OCI-LY1 (cell line): ENCODE measurements at regions not wholly inside any gene's neighbourhood (a gene's known extent, or its start where the extent isn't known, plus 50 kb on each side); places are given as distances from the start of the nearest gene placed in this dataset.

ENCODE experiments used
- CTCF ChIP-seq: fragments of 200-600 bp; sonication (generic), shearing (Covaris generic); IDR thresholded peaks from 2 replicates; pipeline ENCODE4 v1.5.1; 2017; ENCODE audit warnings: mild to moderate bottlenecking, antibody characterized with exemption, low read length, moderate library complexity, mixed read lengths
- EZH2 ChIP-seq: fragments of 200-600 bp; sonication (generic), shearing (Covaris generic); IDR thresholded peaks from 2 replicates; pipeline ENCODE4 v1.8.0; 2017; ENCODE audit warnings: borderline replicate concordance, mixed run types, mild to moderate bottlenecking, antibody characterized with exemption, low read length, moderate library complexity, mixed read lengths

GRCh38 chr2:75764611-75765010 is 53.9 kb upstream of the GCFC2 start:
- TF ChIP-seq CTCF (no peak), EZH2 (no peak)
